ENCODE measurements at regions not wholly inside any gene's neighbourhood (a gene's known extent, or its start where the extent isn't known, plus 50 kb on each side); places are given as distances from the start of the nearest gene placed in this dataset.

GRCh38 chr7:73941836-73942551 lies 81.0 kb downstream of the TMEM270 start:
- TF ChIP-seq CTCF (IDR thresholded peaks at IDR 0.05) (no peak), POLR2A (IDR thresholded peaks at IDR 0.05) (no peak)

Data from body of pancreas (tissue), 4 donors.